ENCODE measurements at regions not wholly inside any gene's neighbourhood (a gene's known extent, or its start where the extent isn't known, plus 50 kb on each side); places are given as distances from the start of the nearest gene placed in this dataset.

DNA sequence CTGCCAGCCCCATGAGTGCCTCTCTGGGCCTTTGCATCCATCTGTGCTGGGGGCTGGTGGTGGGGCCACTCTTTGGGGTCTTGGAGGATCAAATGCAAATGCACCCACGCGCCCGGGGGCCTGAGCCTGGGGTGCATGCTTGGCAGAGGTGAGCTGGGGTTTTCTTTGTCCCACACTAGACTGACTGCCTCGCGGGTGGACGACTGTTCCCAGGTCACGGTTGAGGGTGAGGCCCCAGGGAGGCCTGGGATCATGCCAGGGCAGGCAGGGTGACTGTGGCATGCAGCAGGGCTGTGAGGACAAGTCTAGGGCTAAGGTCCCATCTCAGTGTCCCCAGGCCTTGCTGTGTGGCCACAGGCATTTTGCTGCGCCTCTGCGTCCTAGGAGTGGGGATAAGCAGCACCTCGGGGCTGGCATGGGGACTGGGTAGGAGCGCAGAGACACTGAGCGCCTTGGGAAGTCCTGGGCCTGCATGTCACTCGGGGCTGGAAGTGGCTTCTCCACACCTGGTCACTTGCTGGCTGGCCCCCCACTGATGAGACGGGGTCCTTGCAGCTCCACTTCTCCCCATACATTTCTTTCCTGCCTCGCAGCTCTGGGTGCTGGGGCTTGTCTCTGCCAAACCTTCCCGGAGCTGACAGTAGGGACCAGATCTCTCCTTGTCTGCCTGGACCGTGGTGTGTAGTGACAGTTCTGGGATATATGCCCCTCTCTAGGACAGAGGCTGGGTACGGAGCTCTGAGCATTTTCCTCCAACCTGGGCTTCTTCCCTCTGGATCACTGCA, 133.1 kb downstream of the CTTN start:
- no peak for ATAC-seq
- Histone ChIP-seq H3K9me3 (no peaks in the 10 kb centered on the region), H3K4me3 (no peak overlapping the region), H3K36me3 (ENCODE audit: low read depth) (no peaks in the 10 kb centered on the region), H3K4me1 (ENCODE audit: low read depth) (peaks cover 3% of the 10 kb centered on the region)
- intact Hi-C loops (cut with DNase I, micrococcal nuclease) = no loop called here
- TF ChIP-seq, protein P1, sequence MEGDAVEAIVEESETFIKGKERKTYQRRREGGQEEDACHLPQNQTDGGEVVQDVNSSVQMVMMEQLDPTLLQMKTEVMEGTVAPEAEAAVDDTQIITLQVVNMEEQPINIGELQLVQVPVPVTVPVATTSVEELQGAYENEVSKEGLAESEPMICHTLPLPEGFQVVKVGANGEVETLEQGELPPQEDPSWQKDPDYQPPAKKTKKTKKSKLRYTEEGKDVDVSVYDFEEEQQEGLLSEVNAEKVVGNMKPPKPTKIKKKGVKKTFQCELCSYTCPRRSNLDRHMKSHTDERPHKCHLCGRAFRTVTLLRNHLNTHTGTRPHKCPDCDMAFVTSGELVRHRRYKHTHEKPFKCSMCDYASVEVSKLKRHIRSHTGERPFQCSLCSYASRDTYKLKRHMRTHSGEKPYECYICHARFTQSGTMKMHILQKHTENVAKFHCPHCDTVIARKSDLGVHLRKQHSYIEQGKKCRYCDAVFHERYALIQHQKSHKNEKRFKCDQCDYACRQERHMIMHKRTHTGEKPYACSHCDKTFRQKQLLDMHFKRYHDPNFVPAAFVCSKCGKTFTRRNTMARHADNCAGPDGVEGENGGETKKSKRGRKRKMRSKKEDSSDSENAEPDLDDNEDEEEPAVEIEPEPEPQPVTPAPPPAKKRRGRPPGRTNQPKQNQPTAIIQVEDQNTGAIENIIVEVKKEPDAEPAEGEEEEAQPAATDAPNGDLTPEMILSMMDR (IDR thresholded peaks at IDR 0.05) = no peak
- DNase-seq = peak in 1 of 3 donors; percentile 20

DNA sequence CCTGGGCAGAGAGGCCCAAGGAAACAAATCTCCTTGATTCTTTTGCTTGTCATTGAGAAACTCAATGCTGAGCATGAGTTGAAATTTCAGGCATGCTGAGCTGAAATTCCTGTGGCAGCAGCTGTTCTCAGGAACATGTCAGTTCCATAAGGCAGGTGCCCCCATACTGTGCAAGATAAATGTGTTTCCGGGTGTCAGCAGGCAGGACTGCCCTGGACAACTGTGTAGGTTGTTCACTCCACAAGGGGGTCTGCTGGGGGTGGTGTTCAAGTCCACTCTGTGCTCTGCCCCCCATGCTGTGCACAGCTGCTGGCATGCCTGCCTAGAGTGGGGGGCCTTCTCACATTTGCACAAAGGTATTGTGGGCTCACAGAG, 133.7 kb downstream of the CTTN start:
- TF ChIP-seq, protein P1 (IDR thresholded peaks at IDR 0.05) = no peak
- ATAC-seq (no peak), DNase-seq (peak in 1 of 3 donors; percentile 3)
- no peak overlapping the region for H3K4me3 ChIP-seq
- H3K4me1 ChIP-seq (ENCODE audit: low read depth) = peaks cover 4% of the 10 kb centered on the region
- no peaks in the 10 kb centered on the region for H3K36me3 ChIP-seq (ENCODE audit: low read depth)
- intact Hi-C loops (cut with DNase I, micrococcal nuclease) = no loop called here
- H3K9me3 ChIP-seq = no peaks in the 10 kb centered on the region

DNA sequence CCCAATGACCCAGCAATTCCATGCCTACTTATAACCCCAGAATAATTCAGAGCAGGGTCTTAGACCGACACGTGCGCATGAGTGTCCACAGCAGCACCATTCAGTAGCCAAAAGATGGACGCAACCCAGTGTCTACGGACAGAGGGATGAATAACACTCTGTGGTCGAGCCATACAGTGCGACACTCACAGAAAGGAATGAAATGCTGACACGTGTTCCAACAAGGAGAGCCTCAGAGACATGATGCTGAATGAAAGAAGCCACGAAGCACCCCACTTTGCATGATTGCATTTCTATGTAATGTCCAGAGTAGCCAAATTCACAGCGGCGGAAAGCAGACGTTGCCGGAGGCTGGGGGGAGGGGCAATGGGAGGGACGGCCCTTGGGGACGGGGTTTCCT, 134.4 kb downstream of the CTTN start:
- intact Hi-C loops (cut with DNase I, micrococcal nuclease) = no loop called here
- Histone ChIP-seq H3K4me3 (no peak overlapping the region), H3K4me1 (ENCODE audit: low read depth) (peaks cover 4% of the 10 kb centered on the region), H3K36me3 (ENCODE audit: low read depth) (no peaks in the 10 kb centered on the region), H3K9me3 (no peaks in the 10 kb centered on the region)
- TF ChIP-seq, protein P1 (IDR thresholded peaks at IDR 0.05) = no peak
- ATAC-seq (no peak), DNase-seq (peak in 1 of 3 donors; percentile 4)

DNA sequence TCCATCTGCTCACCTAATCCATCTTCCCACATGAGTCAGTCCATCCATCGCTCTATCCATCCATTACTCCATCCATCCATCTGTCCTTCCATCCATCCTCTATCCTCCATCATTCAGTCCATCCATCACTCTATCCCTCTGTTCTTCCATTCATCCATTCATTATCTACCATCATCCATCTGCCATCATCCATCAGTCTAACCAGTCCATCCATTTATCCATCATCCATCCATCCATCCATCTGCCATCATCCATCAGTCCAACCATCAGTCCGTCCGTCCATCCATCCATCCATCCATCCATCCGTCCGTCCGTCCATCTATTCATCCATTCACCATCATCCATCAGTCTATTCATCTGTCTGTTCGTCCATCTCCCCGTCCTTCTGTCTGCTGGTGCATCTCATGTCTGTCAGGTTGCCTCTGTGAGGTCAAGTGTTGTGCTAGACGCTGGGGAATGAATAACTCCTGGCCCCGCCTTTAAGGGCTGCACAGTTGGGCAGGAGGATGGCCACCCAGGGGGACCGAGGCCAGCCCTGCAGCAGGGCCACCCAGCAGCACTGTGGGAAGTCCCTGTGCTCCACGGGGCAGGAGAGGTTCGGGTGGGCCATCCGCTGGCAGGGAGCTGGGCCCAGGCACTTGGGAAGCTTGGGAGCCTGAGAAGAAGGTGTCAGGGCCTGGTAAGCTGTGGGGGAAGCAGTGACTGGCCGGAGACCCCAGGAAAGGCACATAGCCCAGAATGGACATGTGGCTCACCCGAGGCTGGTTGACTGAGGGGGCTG, 137.1 kb downstream of the CTTN start:
- no peak for DNase-seq
- ATAC-seq = no peak
- H3K9me3 ChIP-seq = no peaks in the 10 kb centered on the region
- H3K4me3 ChIP-seq = no peak overlapping the region
- peaks cover 4% of the 10 kb centered on the region for H3K4me1 ChIP-seq (ENCODE audit: low read depth)
- intact Hi-C loops (cut with DNase I, micrococcal nuclease) = no loop called here
- H3K36me3 ChIP-seq (ENCODE audit: low read depth) = no peaks in the 10 kb centered on the region
- TF ChIP-seq, protein P1 (IDR thresholded peaks at IDR 0.05) = no peak

DNA sequence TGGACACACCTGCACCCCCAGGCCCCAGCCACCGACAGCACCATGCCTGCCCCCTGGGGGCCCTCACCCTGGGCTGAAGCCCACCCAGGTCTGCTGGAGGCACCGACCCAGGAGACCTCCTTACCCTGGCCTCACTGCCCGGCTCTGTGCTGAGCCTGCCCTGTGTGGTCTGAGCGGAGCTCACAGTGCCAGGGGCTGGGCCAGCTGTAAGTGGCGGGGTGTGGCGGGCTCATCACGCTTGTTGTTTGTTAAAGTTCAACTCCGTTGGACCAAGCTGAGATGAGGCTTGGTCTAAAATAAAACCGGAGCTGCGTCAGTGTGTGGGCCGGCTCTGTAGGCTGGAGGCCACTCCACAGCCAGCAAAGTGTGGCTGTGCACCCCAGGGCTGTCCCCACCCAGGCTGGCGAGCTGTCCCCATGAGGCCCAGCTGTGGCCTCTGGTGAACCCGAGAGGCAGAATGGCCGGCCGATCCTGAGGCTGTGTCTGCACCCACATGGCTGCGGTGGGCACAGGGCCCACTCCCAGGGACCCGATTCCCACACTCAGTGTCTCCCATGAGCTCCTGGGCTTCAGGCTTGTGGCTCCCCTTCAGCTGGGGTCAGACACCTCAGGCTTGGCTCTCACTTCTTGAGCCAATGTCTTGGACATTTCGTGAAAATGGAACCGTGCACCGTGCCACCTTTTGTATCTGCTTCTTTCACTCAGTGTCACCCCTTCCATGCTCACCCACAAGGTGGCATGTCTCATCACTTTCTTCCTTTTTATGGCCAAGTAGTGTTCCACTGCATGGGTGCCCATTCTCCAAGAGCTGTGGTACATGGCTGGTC, 137.9 kb downstream of the CTTN start:
- no peak overlapping the region for H3K4me3 ChIP-seq
- DNase-seq (peak in 2 of 3 donors; percentile 79 to 81), ATAC-seq (peak; percentile 93)
- H3K9me3 ChIP-seq = no peaks in the 10 kb centered on the region
- intact Hi-C loops (cut with DNase I, micrococcal nuclease) = no loop called here
- TF ChIP-seq, protein P1 (IDR thresholded peaks at IDR 0.05) = no peak
- no peaks in the 10 kb centered on the region for H3K36me3 ChIP-seq (ENCODE audit: low read depth)
- H3K4me1 ChIP-seq (ENCODE audit: low read depth) = peaks cover 4% of the 10 kb centered on the region

All from mucosa of descending colon (tissue), 3 donors.